ENCODE measurements at regions not wholly inside any gene's neighbourhood (a gene's known extent, or its start where the extent isn't known, plus 50 kb on each side); places are given as distances from the start of the nearest gene placed in this dataset.

DNA sequence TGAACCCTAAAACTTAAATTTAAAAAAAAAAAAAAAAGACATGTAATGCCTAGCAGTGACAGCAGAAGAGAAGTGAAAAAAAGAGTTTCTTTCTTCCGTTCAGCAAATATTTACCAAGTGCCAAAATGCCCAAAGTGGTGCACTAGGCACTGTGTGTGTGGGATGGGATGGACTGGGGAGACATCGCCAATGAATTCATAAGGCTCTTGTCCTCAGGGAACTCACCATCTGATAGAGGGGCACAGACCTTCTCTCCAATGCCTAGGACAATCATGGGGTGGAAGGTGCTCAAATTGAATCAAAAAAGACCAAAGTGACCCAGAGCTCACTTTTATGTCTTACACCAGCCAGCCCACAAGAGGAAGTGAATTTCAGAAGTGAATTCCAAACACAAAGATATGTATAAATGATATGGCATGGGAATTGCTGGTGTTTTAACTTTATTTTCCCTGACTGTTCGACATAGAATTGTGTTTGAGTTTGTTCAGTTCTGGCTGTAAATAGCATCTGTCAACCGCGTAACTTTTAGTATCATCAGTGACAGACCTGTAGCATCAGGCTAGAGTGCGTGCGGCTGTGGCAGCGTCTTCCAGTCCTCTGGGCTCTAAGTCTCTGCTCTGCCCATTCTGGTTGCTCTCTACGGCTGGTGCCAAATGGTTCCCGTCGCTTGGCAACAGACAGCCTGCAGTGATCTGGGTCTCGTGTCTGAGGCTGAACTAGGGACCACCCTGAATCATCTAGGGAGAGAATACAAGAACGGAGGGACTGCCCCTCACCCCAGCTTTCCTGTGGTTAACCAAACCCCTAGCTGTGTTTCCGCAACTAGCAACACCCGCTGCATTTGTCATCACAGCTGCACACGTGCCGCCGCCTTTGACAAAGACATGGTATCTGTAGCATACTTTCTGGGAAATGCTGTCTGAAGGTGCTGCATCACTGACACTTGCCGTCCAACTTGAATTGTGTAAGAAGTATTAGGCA is 154.0 kb upstream of the THBS1 start:
- no peak overlapping the region for H2BK20ac ChIP-seq (ENCODE audit: low read length)
- H3K27me3 ChIP-seq (replicated peaks in 1 of 4; ENCODE audit: control insufficient read depth in 3 of 4, extremely low read depth in 1 of 4, insufficient read depth in 3 of 4, low read length in 3 of 4) = no peaks in the 10 kb centered on the region
- WGBS, 2 experiments (ENCODE audit: extremely low coverage in 1 of 2, insufficient coverage in 1 of 2, insufficient read length in 1 of 2, insufficient replicate concordance in 2 of 2, low coverage in 1 of 2, low lambda C conversion rate in 2 of 2, missing lambda C conversion rate in 1 of 2) = 87% methylated on average over 19 of the region's 19 CpGs; no CpG with 5 or more reads in 1 of the 2 experiments
- no peak overlapping the region for H4K91ac ChIP-seq (replicated peaks; ENCODE audit: insufficient read length, low read length)
- no peak overlapping the region for H3K9ac ChIP-seq (replicated peaks in 1 of 4; ENCODE audit: extremely low read depth in 1 of 4, low read depth in 3 of 4, low read length in 3 of 4)
- FAIRE-seq = no peak
- no peaks in the 10 kb centered on the region for H3K23me2 ChIP-seq (ENCODE audit: low read depth, low read length)
- no peaks in the 10 kb centered on the region for H3K4me1 ChIP-seq (replicated peaks in 1 of 4; ENCODE audit: control insufficient read depth in 3 of 4, insufficient read depth in 4 of 4, low read length in 3 of 4)
- no peak overlapping the region for H3K18ac ChIP-seq (ENCODE audit: extremely low read depth, low read length)
- H3K4me3 ChIP-seq (ENCODE audit: extremely low read depth in 1 of 4, insufficient read depth in 2 of 4, low read depth in 3 of 4, low read length in 4 of 4) = no peak overlapping the region
- no peak for TF ChIP-seq BACH1 (IDR thresholded peaks at IDR 0.05; ENCODE audit: low read length)
- TF ChIP-seq CEBPB (IDR thresholded peaks at IDR 0.05; ENCODE audit: low read depth, low read length) = no peak
- TF ChIP-seq POLR2A (IDR thresholded peaks at IDR 0.05; ENCODE audit: control extremely low read depth in 1 of 2, low read depth in 2 of 2, low read length in 2 of 2) = no peak
- TF ChIP-seq SP1 (IDR thresholded peaks at IDR 0.05; ENCODE audit: low read depth, low read length) = no peak
- no peak for TF ChIP-seq CBX5 (IDR thresholded peaks at IDR 0.05; ENCODE audit: low read depth, low read length)
- no peak for TF ChIP-seq PHF8 (conservative IDR thresholded peaks at IDR 0.05; ENCODE audit: low read depth, low read length)
- TF ChIP-seq SUZ12 (IDR thresholded peaks at IDR 0.05; ENCODE audit: low read length) = no peak
- TF ChIP-seq SIN3A (conservative IDR thresholded peaks at IDR 0.05 in 1 of 2, IDR thresholded peaks at IDR 0.05 in 1 of 2; ENCODE audit: low read depth in 1 of 2, low read length in 2 of 2) = no peak
- no peak overlapping the region for H2AFZ ChIP-seq (ENCODE audit: low read length)
- H2BK5ac ChIP-seq (ENCODE audit: low read depth, low read length) = no peak overlapping the region
- no peak overlapping the region for H2BK120ac ChIP-seq (replicated peaks; ENCODE audit: low read depth, low read length)
- H2BK15ac ChIP-seq (ENCODE audit: low read length) = no peak overlapping the region
- no peak overlapping the region for H4K5ac ChIP-seq (ENCODE audit: insufficient read length, low read depth, low read length)
- no peaks in the 10 kb centered on the region for H3K79me2 ChIP-seq (ENCODE audit: control insufficient read depth in 1 of 2, insufficient read depth in 2 of 2, low read length in 2 of 2)
- no peak overlapping the region for H3K27ac ChIP-seq (ENCODE audit: low read depth, low read length)
- no peaks in the 10 kb centered on the region for H3K9me3 ChIP-seq (ENCODE audit: insufficient read depth in 2 of 2, low read depth in 1 of 2, low read length in 1 of 2)
- no peaks in the 10 kb centered on the region for H3K36me3 ChIP-seq (ENCODE audit: control insufficient read depth in 2 of 4, insufficient read depth in 4 of 4, low read length in 3 of 4)
- no peak overlapping the region for H3K14ac ChIP-seq (ENCODE audit: insufficient read length)
- no peak overlapping the region for H3K4ac ChIP-seq (replicated peaks; ENCODE audit: insufficient read length, low read depth, low read length)
- no peak overlapping the region for H3K56ac ChIP-seq (replicated peaks; ENCODE audit: insufficient read length, low read depth, low read length)
- no peak overlapping the region for H3K23ac ChIP-seq (ENCODE audit: insufficient read length)
- ChIA-PET CTCF (ENCODE audit: partially characterized antibody) (interaction anchor here (1.0 kb wide), 1 partner anchor 18 kb away, joined by 3 read pairs; no protein-coding TSS in a partner anchor), POLR2A (ENCODE audit: partially characterized antibody) (no interaction called here)
- no peaks in the 10 kb centered on the region for H3K79me1 ChIP-seq (ENCODE audit: low read depth, low read length)
- no peaks in the 10 kb centered on the region for H4K20me1 ChIP-seq (replicated peaks in 1 of 2; ENCODE audit: control insufficient read depth in 1 of 2, insufficient read depth in 2 of 2, low read length in 2 of 2)
- H4K8ac ChIP-seq (ENCODE audit: extremely low read depth, insufficient read depth, low read length) = no peak overlapping the region
- H2AK5ac ChIP-seq (ENCODE audit: low read depth, low read length) = no peak overlapping the region
- 0 out of 2 replicates have a peak overlapping the region, but pooled peaks have one; percentile 6 for H2BK12ac ChIP-seq (ENCODE audit: low read depth, low read length)
- no peak overlapping the region for H3K4me2 ChIP-seq (ENCODE audit: insufficient read depth in 1 of 2, low read depth in 2 of 2, low read length in 2 of 2)
- DNase-seq (ENCODE audit: low read depth in 1 of 2, low spot score in 2 of 2) = no peak
